ENCODE measurements at regions not wholly inside any gene's neighbourhood (a gene's known extent, or its start where the extent isn't known, plus 50 kb on each side); places are given as distances from the start of the nearest gene placed in this dataset.
"Not testable (repeated sequence)": the region's sequence is repeated elsewhere in the genome, so short reads cannot be mapped to it uniquely, and the experiment has no call there.

- POLR2A ChIA-PET: no interaction called here
- intact Hi-C loops (cut with micrococcal nuclease): loop anchor here in 1 of 2 donors (2.0 kb wide), 1 partner anchor 271 kb away; no protein-coding TSS in a partner anchor
Observed at GRCh38 chr2:238513346-238513745, 86.6 kb downstream of the ASB1 start.

GRCh38 chr2:238514024-238514423 lies 87.3 kb downstream of the ASB1 start:
- H3K4me3 ChIP-seq (ENCODE audit: low read length); H3K4me1 ChIP-seq (ENCODE audit: control insufficient read depth in 2 of 2, insufficient read depth in 2 of 2, low read length in 2 of 2); ATAC-seq; H3K27ac ChIP-seq (ENCODE audit: low read depth, low read length); H3K36me3 ChIP-seq (ENCODE audit: control insufficient read depth in 2 of 3, insufficient read depth in 3 of 3, low read length in 3 of 3); H3K4me3 Mint-ChIP-seq; intact Hi-C loops (cut with micrococcal nuclease); H3K27ac Mint-ChIP-seq; POLR2A ChIA-PET; DNase-seq; H3K4me1 Mint-ChIP-seq; H3K27me3 ChIP-seq (ENCODE audit: control insufficient read depth in 2 of 2, insufficient read depth in 2 of 2, low read length in 2 of 2): not testable (repeated sequence)
- peaks cover 8 to 36% (median 17%) of the 10 kb centered on the region in 11 donors for H3K9me3 Mint-ChIP-seq
- CTCF ChIA-PET: interaction anchor here (1.0 kb wide), 1 partner anchor 21 kb away, joined by 3 read pairs; no protein-coding TSS in a partner anchor
- H3K27me3 Mint-ChIP-seq: peaks cover 0 to 15% (median 0%) of the 10 kb centered on the region in 5 donors
- H3K9me3 ChIP-seq (ENCODE audit: control insufficient read depth in 2 of 3, low read length in 3 of 3): peaks cover 0 to 17% (median 0%) of the 10 kb centered on the region in 3 experiments
- peaks cover 0 to 18% (median 6%) of the 10 kb centered on the region in 5 donors for H3K36me3 Mint-ChIP-seq

More at GRCh38 chr2:238513346-238513745, 86.6 kb downstream of the ASB1 start:
- no peak for ATAC-seq
- no peak overlapping the region for H3K4me3 Mint-ChIP-seq
- Histone ChIP-seq H3K9me3 (ENCODE audit: control insufficient read depth in 2 of 3, low read length in 3 of 3) (peaks cover 0 to 17% (median 0%) of the 10 kb centered on the region in 3 experiments), H3K27ac (ENCODE audit: low read depth, low read length) (no peak overlapping the region), H3K27me3 (ENCODE audit: control insufficient read depth in 2 of 2, insufficient read depth in 2 of 2, low read length in 2 of 2) (no peaks in the 10 kb centered on the region), H3K4me3 (ENCODE audit: low read length) (no peak overlapping the region), H3K36me3 (ENCODE audit: control insufficient read depth in 2 of 3, insufficient read depth in 3 of 3, low read length in 3 of 3) (no peaks in the 10 kb centered on the region), H3K4me1 (ENCODE audit: control insufficient read depth in 2 of 2, insufficient read depth in 2 of 2, low read length in 2 of 2) (no peaks in the 10 kb centered on the region)
- H3K4me1 Mint-ChIP-seq: peaks cover 0 to 7% (median 4%) of the 10 kb centered on the region in 7 donors
- H3K27ac Mint-ChIP-seq: no peak overlapping the region
- peaks cover 0 to 15% (median 0%) of the 10 kb centered on the region in 5 donors for H3K27me3 Mint-ChIP-seq
- H3K36me3 Mint-ChIP-seq: peaks cover 0 to 13% (median 6%) of the 10 kb centered on the region in 5 donors
- CTCF ChIA-PET: no interaction called here
- no peak for DNase-seq
- H3K9me3 Mint-ChIP-seq: peaks cover 8 to 29% (median 17%) of the 10 kb centered on the region in 11 donors

- H3K27me3 Mint-ChIP-seq: peaks cover 0 to 15% (median 0%) of the 10 kb centered on the region in 5 donors
- peaks cover 0 to 7% (median 4%) of the 10 kb centered on the region in 7 donors for H3K4me1 Mint-ChIP-seq
- H3K27ac Mint-ChIP-seq: no peak overlapping the region
- intact Hi-C loops (cut with micrococcal nuclease): no loop called here
- Histone ChIP-seq H3K4me1 (ENCODE audit: control insufficient read depth in 2 of 2, insufficient read depth in 2 of 2, low read length in 2 of 2) (no peaks in the 10 kb centered on the region), H3K4me3 (ENCODE audit: low read length) (no peak overlapping the region), H3K36me3 (ENCODE audit: control insufficient read depth in 2 of 3, insufficient read depth in 3 of 3, low read length in 3 of 3) (no peaks in the 10 kb centered on the region), H3K27me3 (ENCODE audit: control insufficient read depth in 2 of 2, insufficient read depth in 2 of 2, low read length in 2 of 2) (no peaks in the 10 kb centered on the region), H3K27ac (ENCODE audit: low read depth, low read length) (no peak overlapping the region), H3K9me3 (ENCODE audit: control insufficient read depth in 2 of 3, low read length in 3 of 3) (peaks cover 0 to 17% (median 0%) of the 10 kb centered on the region in 3 experiments)
- H3K36me3 Mint-ChIP-seq: peaks cover 0 to 18% (median 6%) of the 10 kb centered on the region in 5 donors
- CTCF ChIA-PET: no interaction called here
- ATAC-seq: no peak
- H3K4me3 Mint-ChIP-seq: no peak overlapping the region
- DNase-seq: no peak
- POLR2A ChIA-PET: no interaction called here
- peaks cover 8 to 39% (median 17%) of the 10 kb centered on the region in 11 donors for H3K9me3 Mint-ChIP-seq
Observed at GRCh38 chr2:238515377-238515776, 88.7 kb downstream of the ASB1 start.

GRCh38 chr2:238517209-238517608 lies 90.5 kb downstream of the ASB1 start:
- peaks cover 0 to 18% (median 6%) of the 10 kb centered on the region in 5 donors for H3K36me3 Mint-ChIP-seq
- no peak overlapping the region for H3K27ac Mint-ChIP-seq
- H3K27me3 Mint-ChIP-seq: peaks cover 0 to 15% (median 0%) of the 10 kb centered on the region in 5 donors
- Histone ChIP-seq H3K9me3 (ENCODE audit: control insufficient read depth in 2 of 3, low read length in 3 of 3) (peaks cover 0 to 24% (median 0%) of the 10 kb centered on the region in 3 experiments), H3K4me3 (ENCODE audit: low read length) (no peak overlapping the region), H3K27me3 (ENCODE audit: control insufficient read depth in 2 of 2, insufficient read depth in 2 of 2, low read length in 2 of 2) (no peaks in the 10 kb centered on the region), H3K4me1 (ENCODE audit: control insufficient read depth in 2 of 2, insufficient read depth in 2 of 2, low read length in 2 of 2) (no peaks in the 10 kb centered on the region), H3K36me3 (ENCODE audit: control insufficient read depth in 2 of 3, insufficient read depth in 3 of 3, low read length in 3 of 3) (no peaks in the 10 kb centered on the region), H3K27ac (ENCODE audit: low read depth, low read length) (no peak overlapping the region)
- peaks cover 8 to 39% (median 17%) of the 10 kb centered on the region in 11 donors for H3K9me3 Mint-ChIP-seq
- H3K4me3 Mint-ChIP-seq: no peak overlapping the region
- ATAC-seq (no peak), DNase-seq (no peak)
- CTCF ChIA-PET: no interaction called here
- POLR2A ChIA-PET: no interaction called here
- H3K4me1 Mint-ChIP-seq: peaks cover 0 to 7% (median 4%) of the 10 kb centered on the region in 7 donors
- intact Hi-C loops (cut with micrococcal nuclease): no loop called here

GRCh38 chr2:238518172-238518820 lies 91.6 kb downstream of the ASB1 start:
- Histone ChIP-seq H3K4me3 (ENCODE audit: low read length) (no peak overlapping the region), H3K36me3 (ENCODE audit: control insufficient read depth in 2 of 3, insufficient read depth in 3 of 3, low read length in 3 of 3) (no peaks in the 10 kb centered on the region), H3K27me3 (ENCODE audit: control insufficient read depth in 2 of 2, insufficient read depth in 2 of 2, low read length in 2 of 2) (no peaks in the 10 kb centered on the region), H3K4me1 (ENCODE audit: control insufficient read depth in 2 of 2, insufficient read depth in 2 of 2, low read length in 2 of 2) (no peaks in the 10 kb centered on the region), H3K9me3 (ENCODE audit: control insufficient read depth in 2 of 3, low read length in 3 of 3) (peaks cover 0 to 24% (median 0%) of the 10 kb centered on the region in 3 experiments), H3K27ac (ENCODE audit: low read depth, low read length) (no peak overlapping the region)
- no peak overlapping the region for H3K4me3 Mint-ChIP-seq
- peaks cover 8 to 39% (median 17%) of the 10 kb centered on the region in 11 donors for H3K9me3 Mint-ChIP-seq
- ChIA-PET POLR2A (no interaction called here), CTCF (no interaction called here)
- H3K4me1 Mint-ChIP-seq: peaks cover 0 to 8% (median 4%) of the 10 kb centered on the region in 7 donors
- no peak for ATAC-seq
- H3K36me3 Mint-ChIP-seq: peaks cover 4 to 18% (median 6%) of the 10 kb centered on the region in 5 donors
- peaks cover 0 to 17% (median 0%) of the 10 kb centered on the region in 5 donors for H3K27me3 Mint-ChIP-seq
- intact Hi-C loops (cut with micrococcal nuclease): no loop called here
- no peak for DNase-seq
- H3K27ac Mint-ChIP-seq: no peak overlapping the region

- Mint-ChIP-seq H3K4me1 (peaks cover 0 to 8% (median 4%) of the 10 kb centered on the region in 7 donors), H3K9me3 (peaks cover 8 to 39% (median 17%) of the 10 kb centered on the region in 11 donors), H3K27me3 (peaks cover 0 to 19% (median 3%) of the 10 kb centered on the region in 5 donors), H3K36me3 (peaks cover 4 to 18% (median 6%) of the 10 kb centered on the region in 5 donors), H3K4me3 (no peak overlapping the region), H3K27ac (no peak overlapping the region)
- Histone ChIP-seq H3K9me3 (ENCODE audit: control insufficient read depth in 2 of 3, low read length in 3 of 3) (peaks cover 0 to 24% (median 0%) of the 10 kb centered on the region in 3 experiments), H3K27ac (ENCODE audit: low read depth, low read length) (no peak overlapping the region), H3K4me1 (ENCODE audit: control insufficient read depth in 2 of 2, insufficient read depth in 2 of 2, low read length in 2 of 2) (no peaks in the 10 kb centered on the region), H3K36me3 (ENCODE audit: control insufficient read depth in 2 of 3, insufficient read depth in 3 of 3, low read length in 3 of 3) (no peaks in the 10 kb centered on the region), H3K4me3 (ENCODE audit: low read length) (no peak overlapping the region), H3K27me3 (ENCODE audit: control insufficient read depth in 2 of 2, insufficient read depth in 2 of 2, low read length in 2 of 2) (no peaks in the 10 kb centered on the region)
- ATAC-seq (no peak), DNase-seq (no peak)
- CTCF ChIA-PET: no interaction called here
- intact Hi-C loops (cut with micrococcal nuclease): no loop called here
- POLR2A ChIA-PET: no interaction called here
Observed at GRCh38 chr2:238518821-238519186, 92.1 kb downstream of the ASB1 start.
